DOHH2 (cell line): ENCODE measurements at regions not wholly inside any gene's neighbourhood (a gene's known extent, or its start where the extent isn't known, plus 50 kb on each side); places are given as distances from the start of the nearest gene placed in this dataset.

Experiments
- H3F3A ChIP-seq: fragments of 200-600 bp; sonication (generic), shearing (Covaris generic); 2 replicates; pipeline ENCODE4 v1.6.0; 2016; ENCODE audit warnings: antibody characterized with exemption, mild to moderate bottlenecking; ENCODE audit not compliant: control insufficient read depth, insufficient read depth
- H3K27ac ChIP-seq: fragments of 200-600 bp; sonication (generic); 2 replicates; pipeline ENCODE4 v1.5.1; 2014; ENCODE audit warnings: low read depth, mild to moderate bottlenecking, low read length, moderate library complexity
- H3K27me3 ChIP-seq: fragments of 200-600 bp; sonication (generic); 2 replicates; pipeline ENCODE4 v1.6.1; 2014; ENCODE audit warnings: mild to moderate bottlenecking, low read length, mixed read lengths; ENCODE audit not compliant: control insufficient read depth
- H3K36me3 ChIP-seq: fragments of 200-600 bp; sonication (generic); 2 replicates; pipeline ENCODE4 v1.6.1; 2014; ENCODE audit warnings: mild to moderate bottlenecking, low read length, moderate library complexity, mixed read lengths; ENCODE audit not compliant: control insufficient read depth
- H3K4me1 ChIP-seq: fragments of 200-600 bp; sonication (generic); 2 replicates; pipeline ENCODE4 v1.6.1; 2014; ENCODE audit warnings: mild to moderate bottlenecking, low read length, mixed read lengths; ENCODE audit not compliant: control insufficient read depth
- H3K4me2 ChIP-seq: fragments of 200-600 bp; sonication (generic); 2 replicates; pipeline ENCODE4 v1.6.0; 2014; ENCODE audit warnings: mild to moderate bottlenecking, low read length, moderate library complexity
- H3K4me3 ChIP-seq: fragments of 200-600 bp; sonication (generic); 2 replicates; pipeline ENCODE4 v1.5.1; 2014; ENCODE audit warnings: mild to moderate bottlenecking, low read length, mixed read lengths
- H3K79me2 ChIP-seq: fragments of 200-600 bp; sonication (generic); 2 replicates; pipeline ENCODE4 v1.6.1; 2014; ENCODE audit warnings: mild to moderate bottlenecking, low read length, mixed read lengths; ENCODE audit not compliant: control insufficient read depth
- H3K9me2 ChIP-seq: fragments of 200-600 bp; sonication (generic); replicated peaks from 2 replicates; pipeline ENCODE4 v1.6.1; 2014; ENCODE audit warnings: mild to moderate bottlenecking, low read length, mixed read lengths; ENCODE audit not compliant: control insufficient read depth
- H3K9me3 ChIP-seq: fragments of 200-600 bp; sonication (generic); 2 replicates; pipeline ENCODE4 v1.6.1; 2014; ENCODE audit warnings: antibody characterized with exemption, low read length, mixed read lengths; ENCODE audit not compliant: control insufficient read depth, insufficient read depth
- H4K20me1 ChIP-seq: fragments of 200-600 bp; sonication (generic); 2 replicates; pipeline ENCODE4 v1.6.0; 2014; ENCODE audit warnings: low read depth, mild to moderate bottlenecking, antibody characterized with exemption, low read length, moderate library complexity; ENCODE audit not compliant: control insufficient read depth, insufficient read depth
- CTCF ChIP-seq: fragments of 200-600 bp; sonication (generic); IDR thresholded peaks from one replicate; pipeline ENCODE4 v1.5.1; 2014; ENCODE audit warnings: antibody characterized with exemption, mild to moderate bottlenecking, low read depth, low read length; ENCODE audit not compliant: poor library complexity, severe bottlenecking
- EZH2phosphoT487 ChIP-seq: fragments of 200-600 bp; sonication (generic); IDR thresholded peaks from 2 replicates; pipeline ENCODE4 v1.6.1; 2017; ENCODE audit warnings: borderline replicate concordance, mild to moderate bottlenecking, antibody characterized with exemption, low read length, moderate library complexity, mixed read lengths

- Histone ChIP-seq H3K27ac (no peak overlapping the region), H3K27me3 (peaks cover 12% of the 10 kb centered on the region; the same call in 1 of the 2 replicates), H3K4me2 (no peak overlapping the region), H3K4me1 (no peaks in the 10 kb centered on the region), H3F3A (no peaks in the 10 kb centered on the region), H4K20me1 (no peaks in the 10 kb centered on the region), H3K4me3 (no peak overlapping the region), H3K36me3 (no peaks in the 10 kb centered on the region), H3K79me2 (no peaks in the 10 kb centered on the region), H3K9me2 (no peaks in the 10 kb centered on the region), H3K9me3 (no peaks in the 10 kb centered on the region)
- no peak for TF ChIP-seq EZH2phosphoT487
- TF ChIP-seq CTCF = no peak
Observed at GRCh38 chr20:57882451-57883161, 172.8 kb upstream of the PMEPA1 start.

GRCh38 chr20:57881466-57882385, 171.9 kb upstream of the PMEPA1 start:
- Histone ChIP-seq H3K36me3 (no peaks in the 10 kb centered on the region), H3K4me1 (no peaks in the 10 kb centered on the region), H3K27ac (no peak overlapping the region), H3K9me3 (no peaks in the 10 kb centered on the region), H4K20me1 (no peaks in the 10 kb centered on the region), H3K79me2 (no peaks in the 10 kb centered on the region), H3F3A (no peaks in the 10 kb centered on the region), H3K4me3 (no peak overlapping the region), H3K9me2 (no peaks in the 10 kb centered on the region), H3K4me2 (no peak overlapping the region), H3K27me3 (peaks cover 12% of the 10 kb centered on the region; the same call in 1 of the 2 replicates)
- no peak for TF ChIP-seq EZH2phosphoT487
- no peak for TF ChIP-seq CTCF

GRCh38 chr20:57880571-57880892, 170.7 kb upstream of the PMEPA1 start:
- Histone ChIP-seq H3K4me1 (no peaks in the 10 kb centered on the region), H3K9me3 (no peaks in the 10 kb centered on the region), H3K27me3 (peaks cover 12% of the 10 kb centered on the region; the same call in 1 of the 2 replicates), H4K20me1 (no peaks in the 10 kb centered on the region), H3K36me3 (no peaks in the 10 kb centered on the region), H3K9me2 (no peaks in the 10 kb centered on the region), H3F3A (no peaks in the 10 kb centered on the region), H3K79me2 (no peaks in the 10 kb centered on the region), H3K4me2 (no peak overlapping the region), H3K4me3 (no peak overlapping the region), H3K27ac (no peak overlapping the region)
- TF ChIP-seq CTCF = no peak
- no peak for TF ChIP-seq EZH2phosphoT487
